ENCODE measurements at regions not wholly inside any gene's neighbourhood (a gene's known extent, or its start where the extent isn't known, plus 50 kb on each side); places are given as distances from the start of the nearest gene placed in this dataset.

GRCh38 chr3:161822291-161822690, 325.7 kb downstream of the OTOL1 start:
- no peaks in the 10 kb centered on the region for H3K27me3 ChIP-seq
- H3K27ac ChIP-seq = no peak overlapping the region
- H3K4me3 ChIP-seq = no peak overlapping the region
- H3K36me3 ChIP-seq = no peaks in the 10 kb centered on the region
- 67 to 80% methylated on average over 3 of the region's 3 CpGs for WGBS, 2 donors
- H3K9me3 ChIP-seq = no peaks in the 10 kb centered on the region
- DNase-seq (no peak), ATAC-seq (ENCODE audit: low FRiP score in 2 of 2) (no peak)
- TF ChIP-seq, protein P1, sequence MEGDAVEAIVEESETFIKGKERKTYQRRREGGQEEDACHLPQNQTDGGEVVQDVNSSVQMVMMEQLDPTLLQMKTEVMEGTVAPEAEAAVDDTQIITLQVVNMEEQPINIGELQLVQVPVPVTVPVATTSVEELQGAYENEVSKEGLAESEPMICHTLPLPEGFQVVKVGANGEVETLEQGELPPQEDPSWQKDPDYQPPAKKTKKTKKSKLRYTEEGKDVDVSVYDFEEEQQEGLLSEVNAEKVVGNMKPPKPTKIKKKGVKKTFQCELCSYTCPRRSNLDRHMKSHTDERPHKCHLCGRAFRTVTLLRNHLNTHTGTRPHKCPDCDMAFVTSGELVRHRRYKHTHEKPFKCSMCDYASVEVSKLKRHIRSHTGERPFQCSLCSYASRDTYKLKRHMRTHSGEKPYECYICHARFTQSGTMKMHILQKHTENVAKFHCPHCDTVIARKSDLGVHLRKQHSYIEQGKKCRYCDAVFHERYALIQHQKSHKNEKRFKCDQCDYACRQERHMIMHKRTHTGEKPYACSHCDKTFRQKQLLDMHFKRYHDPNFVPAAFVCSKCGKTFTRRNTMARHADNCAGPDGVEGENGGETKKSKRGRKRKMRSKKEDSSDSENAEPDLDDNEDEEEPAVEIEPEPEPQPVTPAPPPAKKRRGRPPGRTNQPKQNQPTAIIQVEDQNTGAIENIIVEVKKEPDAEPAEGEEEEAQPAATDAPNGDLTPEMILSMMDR (IDR thresholded peaks at IDR 0.05) = no peak
- TF ChIP-seq POLR2AphosphoS5 (IDR thresholded peaks at IDR 0.05) (no peak), EP300 (IDR thresholded peaks at IDR 0.05) (no peak), POLR2A (IDR thresholded peaks at IDR 0.05) (no peak)
- H3K4me1 ChIP-seq = no peaks in the 10 kb centered on the region

- H3K27ac ChIP-seq = no peak overlapping the region
- H3K4me1 ChIP-seq = no peaks in the 10 kb centered on the region
- ATAC-seq (ENCODE audit: low FRiP score in 2 of 2) = no peak
- no peak for DNase-seq
- 92% methylated on average over 3 of the region's 3 CpGs for WGBS, 2 donors
- H3K27me3 ChIP-seq = no peaks in the 10 kb centered on the region
- no peaks in the 10 kb centered on the region for H3K36me3 ChIP-seq
- TF ChIP-seq, protein P1 (IDR thresholded peaks at IDR 0.05) = no peak
- TF ChIP-seq POLR2AphosphoS5 (IDR thresholded peaks at IDR 0.05) (no peak), POLR2A (IDR thresholded peaks at IDR 0.05) (no peak), EP300 (IDR thresholded peaks at IDR 0.05) (no peak)
- no peak overlapping the region for H3K4me3 ChIP-seq
- H3K9me3 ChIP-seq = no peaks in the 10 kb centered on the region
Measured at GRCh38 chr3:161823910-161824309, 327.3 kb downstream of the OTOL1 start.

- TF ChIP-seq, protein P1 (IDR thresholded peaks at IDR 0.05) = no peak
- TF ChIP-seq POLR2A (IDR thresholded peaks at IDR 0.05) (no peak), EP300 (IDR thresholded peaks at IDR 0.05) (no peak)
- 74 to 90% methylated on average over 3 of the region's 3 CpGs for WGBS, 2 donors
Measured at GRCh38 chr3:161838021-161838420, 341.4 kb downstream of the OTOL1 start.

GRCh38 chr3:161848376-161848775, 351.8 kb downstream of the OTOL1 start:
- ATAC-seq (ENCODE audit: low FRiP score in 2 of 2) = no peak
- H3K27me3 ChIP-seq = no peaks in the 10 kb centered on the region
- no peak overlapping the region for H3K4me3 ChIP-seq
- WGBS, 2 donors = 74 to 88% methylated on average over 1 of the region's 1 CpG
- TF ChIP-seq, protein P1 (IDR thresholded peaks at IDR 0.05) = no peak
- no peak for TF ChIP-seq POLR2AphosphoS5 (IDR thresholded peaks at IDR 0.05)
- no peak for TF ChIP-seq POLR2A (IDR thresholded peaks at IDR 0.05)
- TF ChIP-seq EP300 (IDR thresholded peaks at IDR 0.05) = no peak
- no peaks in the 10 kb centered on the region for H3K9me3 ChIP-seq
- DNase-seq = no peak
- H3K36me3 ChIP-seq = no peaks in the 10 kb centered on the region
- H3K4me1 ChIP-seq = no peaks in the 10 kb centered on the region
- H3K27ac ChIP-seq = no peak overlapping the region

More at GRCh38 chr3:161838021-161838420, 341.4 kb downstream of the OTOL1 start:
- DNase-seq (no peak), ATAC-seq (ENCODE audit: low FRiP score in 2 of 2) (peak in 1 of 2 donors; percentile 26)
- H3K4me3 ChIP-seq = no peak overlapping the region
- H3K27ac ChIP-seq = no peak overlapping the region
- H3K4me1 ChIP-seq = no peaks in the 10 kb centered on the region
- H3K36me3 ChIP-seq = no peaks in the 10 kb centered on the region
- no peaks in the 10 kb centered on the region for H3K27me3 ChIP-seq
- no peaks in the 10 kb centered on the region for H3K9me3 ChIP-seq

DNA sequence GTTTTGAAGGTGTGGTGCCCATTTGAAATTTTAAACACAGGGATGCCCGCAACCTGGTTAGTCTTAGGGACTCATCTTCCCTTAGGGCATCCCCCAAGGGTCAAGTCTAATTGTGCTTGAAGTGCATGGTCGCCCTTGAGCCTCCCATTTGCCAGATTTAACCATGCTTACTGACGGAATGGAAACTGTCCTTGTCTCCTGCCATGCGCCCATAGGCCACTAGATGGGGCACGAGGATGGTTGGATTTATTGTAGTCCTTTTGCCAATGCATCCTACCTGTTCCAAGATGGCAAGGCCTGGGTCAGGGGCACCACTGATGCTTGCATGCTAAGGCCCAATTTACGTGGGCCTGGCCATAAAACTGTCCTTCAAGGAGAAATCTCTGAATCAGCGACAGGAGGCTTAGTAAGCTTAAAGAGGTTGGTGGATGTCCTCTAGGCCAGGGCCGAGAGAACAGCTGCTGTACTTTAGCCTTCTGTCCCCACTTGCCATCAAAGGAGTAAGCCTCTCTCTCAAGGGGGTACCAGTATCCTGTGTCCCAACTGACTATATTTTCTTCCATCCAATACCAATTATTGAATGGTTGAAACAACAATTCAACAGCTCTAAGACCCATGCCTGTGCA, 355.4 kb downstream of the OTOL1 start:
- Histone ChIP-seq H3K4me3 (no peak overlapping the region), H3K36me3 (no peaks in the 10 kb centered on the region), H3K4me1 (no peaks in the 10 kb centered on the region), H3K9me3 (no peaks in the 10 kb centered on the region), H3K27me3 (no peaks in the 10 kb centered on the region), H3K27ac (no peak overlapping the region)
- ATAC-seq (ENCODE audit: low FRiP score in 2 of 2) = peak in 1 of 2 donors; percentile 62
- DNase-seq = peak in 1 of 2 donors; percentile 22
- TF ChIP-seq, protein P1 (IDR thresholded peaks at IDR 0.05) = peak in 5 of 6 experiments; percentile 43 to 74 (median 57)
- no peak for TF ChIP-seq EP300 (IDR thresholded peaks at IDR 0.05)
- no peak for TF ChIP-seq POLR2A (IDR thresholded peaks at IDR 0.05)
- 50 to 61% methylated on average over 5 to 8 of the region's 8 CpGs for WGBS, 2 donors

Data from upper lobe of left lung (tissue), 6 donors.